ENCODE measurements at regions not wholly inside any gene's neighbourhood (a gene's known extent, or its start where the extent isn't known, plus 50 kb on each side); places are given as distances from the start of the nearest gene placed in this dataset.

DNA sequence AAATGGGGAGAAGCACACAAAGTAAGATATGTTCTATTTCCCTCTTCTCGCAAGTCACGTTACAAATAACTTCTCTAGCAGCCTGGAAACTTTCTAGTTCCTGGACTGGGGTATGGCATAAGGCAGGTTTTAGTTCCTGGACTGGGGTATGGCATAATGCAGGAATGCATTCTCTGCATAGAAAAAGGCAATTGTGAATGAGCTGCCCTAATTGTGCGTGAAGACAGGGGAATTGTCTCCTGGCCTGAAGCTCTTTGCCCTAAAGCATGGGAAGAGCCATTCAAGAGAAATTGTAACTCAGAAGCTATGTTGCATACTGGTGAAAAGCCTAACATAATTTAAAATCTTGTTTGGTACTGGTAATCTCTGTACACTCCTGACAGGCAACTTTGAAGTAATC is 54.3 kb upstream of the CBLB start:
- no peak for DNase-seq (ENCODE audit: low read depth)

DNA sequence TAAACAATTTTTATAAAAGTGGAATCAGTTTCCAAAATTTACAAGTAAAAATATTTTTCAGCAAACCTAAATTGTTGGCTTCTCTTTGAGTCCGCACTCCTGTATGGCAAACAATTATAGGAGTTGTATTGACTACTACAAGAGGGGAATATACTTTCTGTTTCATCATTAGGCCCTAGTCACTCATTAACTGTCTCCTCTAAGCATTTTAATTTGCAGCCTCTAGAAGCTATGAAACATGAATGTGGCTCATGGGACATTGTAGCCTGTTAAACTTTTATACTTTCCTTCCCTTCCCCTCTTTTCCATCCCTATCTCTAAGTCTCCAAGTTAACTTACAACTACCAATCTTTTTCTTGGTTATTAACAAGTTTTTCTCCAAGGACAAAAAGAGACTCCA is 58.9 kb upstream of the CBLB start:
- DNase-seq (ENCODE audit: low read depth), result no peak

DNA sequence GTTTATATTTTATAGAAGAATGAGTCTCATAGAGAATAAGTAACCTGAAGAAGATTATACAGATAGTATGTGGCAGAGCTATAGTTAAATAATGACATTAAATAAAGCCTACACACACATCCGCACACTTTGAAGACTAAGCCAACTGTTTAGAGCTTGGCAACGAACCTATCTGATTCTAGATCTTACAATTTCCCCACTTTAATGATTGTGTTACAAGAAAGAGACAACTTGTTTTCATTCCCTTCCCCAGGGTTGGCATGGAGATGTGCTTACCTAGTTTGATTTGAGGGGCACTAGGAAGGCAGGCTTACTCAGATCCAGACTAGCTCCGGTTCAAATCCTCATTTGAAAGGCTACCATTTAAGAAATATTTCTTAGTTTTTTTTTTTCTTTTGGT is 61.9 kb upstream of the CBLB start:
- DNase-seq (ENCODE audit: low read depth), result no peak

DNA sequence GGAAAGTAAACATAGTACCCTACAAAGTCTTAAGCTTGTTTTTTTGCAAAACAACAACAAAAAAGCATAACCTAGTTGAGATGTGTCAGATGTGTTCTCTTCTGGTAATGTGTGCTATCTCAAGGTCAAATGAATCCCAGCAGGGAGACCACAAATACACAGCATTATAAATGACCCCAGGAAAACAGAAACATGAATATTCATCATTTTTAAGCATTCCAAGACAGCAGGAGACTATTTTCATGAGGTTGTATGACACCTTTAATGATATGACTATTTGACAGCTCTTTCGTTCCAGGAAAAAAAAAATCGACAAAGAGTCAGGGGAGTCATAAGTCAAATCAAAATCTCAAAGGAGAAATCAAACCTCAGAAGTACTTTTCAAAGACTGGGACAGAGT is 62.7 kb upstream of the CBLB start:
- DNase-seq (ENCODE audit: low read depth), result no peak

DNA sequence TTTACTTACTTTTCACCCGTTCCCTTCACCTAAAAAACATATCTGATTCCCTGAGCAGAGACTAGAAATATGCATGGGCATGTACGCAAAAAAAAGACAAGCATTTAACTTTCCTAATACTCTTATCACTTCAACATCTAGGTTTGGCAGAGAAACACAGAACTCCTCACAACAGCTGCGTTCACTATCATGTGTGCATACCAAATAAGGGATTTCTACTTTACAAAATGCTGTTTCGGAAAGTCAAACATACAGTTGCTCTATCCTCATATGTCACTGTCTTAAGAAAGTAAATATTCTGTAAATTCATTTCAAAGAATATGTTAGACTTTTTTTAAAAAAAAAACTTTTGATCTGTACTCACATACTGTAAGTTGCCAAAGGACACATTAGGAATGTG is 65.1 kb upstream of the CBLB start:
- DNase-seq (ENCODE audit: low read depth), result no peak

GRCh38 chr3:105938101-105938500 is 69.3 kb upstream of the CBLB start:
- DNase-seq (ENCODE audit: low read depth), result no peak

- DNase-seq (ENCODE audit: low read depth), result no peak
Observed at GRCh38 chr3:105938806-105939205, 70.0 kb upstream of the CBLB start.

- no peak for DNase-seq (ENCODE audit: low read depth)
Observed at GRCh38 chr3:105944276-105944675, 75.5 kb upstream of the CBLB start.

DNA sequence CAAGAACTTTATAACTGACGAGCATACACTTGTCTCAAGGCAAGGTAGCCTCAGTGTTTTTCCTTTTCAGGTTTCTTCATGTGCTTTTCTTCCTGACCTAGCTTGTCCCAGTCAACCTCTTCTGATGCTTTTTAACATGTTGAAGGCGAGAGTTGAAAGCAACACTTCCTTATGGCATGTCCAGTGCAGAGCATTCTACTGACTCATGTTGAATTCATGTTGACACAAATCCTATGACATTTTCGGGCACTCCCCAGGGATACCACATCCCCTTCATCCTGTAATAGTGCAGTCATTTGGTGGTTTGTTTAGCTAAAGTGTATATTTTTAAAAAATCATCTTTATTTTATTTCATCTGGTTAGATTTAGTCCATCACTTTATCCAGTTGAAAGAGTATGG is 75.9 kb upstream of the CBLB start:
- no peak for DNase-seq (ENCODE audit: low read depth)

DNA sequence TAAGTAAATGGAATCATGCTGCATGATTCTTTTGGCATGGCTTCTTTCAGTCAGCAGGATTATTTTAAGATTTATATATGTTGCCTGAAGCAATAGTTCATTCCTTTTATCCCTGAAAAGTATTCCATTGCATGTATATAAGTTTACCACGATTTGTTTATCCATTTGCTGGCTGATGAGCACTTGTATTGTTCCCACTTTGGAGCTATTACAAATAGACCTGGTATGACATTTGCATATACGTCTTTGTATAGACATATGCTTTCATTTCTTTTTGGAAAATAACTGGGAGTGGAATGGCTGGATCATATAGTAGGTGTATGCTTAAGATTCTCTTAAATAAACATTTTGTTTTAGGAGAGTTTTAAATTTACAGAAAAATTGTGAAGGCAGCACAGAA is 79.3 kb upstream of the CBLB start:
- DNase-seq (ENCODE audit: low read depth), result no peak

DNA sequence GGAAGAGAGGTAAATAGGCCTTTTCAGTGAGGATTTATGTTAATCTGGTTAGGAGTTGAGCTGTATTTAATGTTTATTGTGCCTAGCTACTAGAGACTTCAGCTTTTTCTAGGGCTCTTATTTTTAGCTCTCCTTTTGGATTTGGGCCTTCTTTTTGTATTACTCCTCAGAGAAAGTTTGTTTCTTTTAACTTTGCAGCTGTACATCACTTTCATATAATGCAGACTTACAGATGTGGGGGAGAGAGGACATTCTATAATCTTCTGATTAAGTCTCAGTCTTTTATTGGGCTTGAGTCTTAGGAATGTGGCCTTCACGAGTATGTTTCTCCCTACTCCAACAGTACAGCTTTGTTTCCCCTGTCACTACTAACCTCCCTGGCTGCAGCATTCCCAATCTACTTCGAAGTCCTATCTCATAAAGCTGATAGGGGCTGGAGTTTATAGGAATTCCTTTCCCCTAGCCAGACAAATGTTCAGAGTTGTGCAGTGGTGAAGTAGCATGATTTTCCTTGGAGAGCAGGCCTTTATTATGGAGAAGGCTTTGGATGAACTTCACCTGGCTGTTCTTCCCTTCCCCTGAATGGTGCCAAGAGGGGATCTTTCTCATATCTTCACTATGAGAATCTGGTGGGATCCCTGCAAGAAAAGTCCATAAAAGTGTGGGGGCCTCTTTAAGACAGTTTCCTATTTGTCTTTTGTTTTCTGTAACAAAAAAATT is 82.2 kb upstream of the CBLB start:
- no peak for DNase-seq (ENCODE audit: low read depth)

GRCh38 chr3:105953831-105954230 is 85.0 kb upstream of the CBLB start:
- DNase-seq (ENCODE audit: low read depth), result no peak

GRCh38 chr3:105956306-105956705 is 87.5 kb upstream of the CBLB start:
- DNase-seq (ENCODE audit: low read depth), result no peak

DNA sequence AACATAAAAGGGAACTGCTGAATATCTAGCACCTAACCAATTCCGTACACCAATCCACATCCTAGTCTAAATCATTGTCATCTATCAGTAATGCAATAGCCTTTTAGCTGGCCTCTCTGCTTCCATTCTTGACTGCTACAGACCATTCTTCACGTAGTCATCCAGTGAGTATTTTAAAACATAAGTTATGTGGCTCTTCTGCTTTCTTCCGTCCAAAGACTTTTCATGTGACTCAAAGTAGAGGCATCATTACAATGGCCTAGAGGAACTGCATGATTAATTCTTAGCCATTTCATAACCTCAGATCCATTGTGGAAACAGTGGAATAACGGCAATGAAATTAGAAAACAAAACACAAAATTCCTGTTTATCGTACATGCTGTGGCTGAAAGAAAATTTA is 88.9 kb upstream of the CBLB start:
- DNase-seq (ENCODE audit: low read depth), result no peak

DNA sequence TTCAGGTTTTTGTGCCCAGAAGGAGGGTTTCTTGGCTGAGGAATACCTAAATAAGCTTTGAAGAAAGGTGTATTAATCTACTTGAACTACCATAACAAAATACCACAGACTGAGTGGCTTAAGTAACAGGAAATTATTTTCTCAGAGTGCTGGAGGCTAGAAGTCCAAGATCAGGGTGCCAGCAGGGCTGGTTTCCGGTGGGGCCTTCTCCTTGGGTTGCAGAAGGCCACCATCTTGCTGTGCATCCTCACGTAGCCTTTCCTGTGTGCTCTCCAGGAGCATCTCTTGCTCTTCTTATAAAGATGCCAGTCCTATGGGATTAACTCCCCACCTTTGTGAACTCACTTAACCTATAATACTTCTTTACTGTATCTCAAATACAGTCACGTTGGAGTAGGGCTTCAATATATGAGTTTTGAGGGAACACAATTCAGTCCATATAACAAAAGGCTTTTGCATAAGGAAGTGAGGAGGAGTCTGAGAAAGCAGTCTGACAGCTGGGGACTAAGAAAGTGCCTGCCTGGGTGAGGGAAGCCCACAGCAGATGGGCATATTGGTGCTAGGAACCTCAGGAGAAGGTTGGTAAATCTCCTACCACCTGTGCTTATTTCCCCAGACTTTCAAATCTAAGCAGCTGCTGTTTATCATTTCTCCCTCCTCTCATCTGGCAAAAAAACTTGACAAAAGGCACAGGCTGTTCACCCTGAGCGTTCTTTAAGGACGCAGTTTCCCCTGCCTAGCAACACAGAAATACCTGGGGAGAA is 89.6 kb upstream of the CBLB start:
- DNase-seq (ENCODE audit: low read depth), result no peak

GRCh38 chr3:105959851-105960250 is 91.0 kb upstream of the CBLB start:
- no peak for DNase-seq (ENCODE audit: low read depth)

- DNase-seq (ENCODE audit: low read depth), result no peak
Observed at GRCh38 chr3:105960381-105960780, 91.6 kb upstream of the CBLB start.

DNA sequence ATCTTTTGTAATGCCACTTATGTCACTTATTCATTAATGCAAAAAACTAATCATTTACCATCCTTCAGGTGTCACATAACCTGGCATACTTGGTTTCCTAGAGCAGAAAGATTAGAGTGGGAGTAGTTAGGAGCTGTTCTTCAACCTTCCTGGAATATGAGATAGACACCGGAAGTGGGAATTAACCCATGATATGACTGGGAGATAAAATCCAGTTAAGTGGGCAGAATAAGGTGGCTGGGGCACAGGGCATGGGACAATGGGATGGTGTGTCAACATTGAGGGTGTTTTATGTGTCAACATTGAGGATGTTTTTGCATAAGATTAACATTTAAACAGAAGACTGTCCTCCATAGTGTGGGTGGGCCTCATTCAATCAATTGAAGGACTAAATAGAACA is 94.3 kb upstream of the CBLB start:
- no peak for DNase-seq (ENCODE audit: low read depth)

GRCh38 chr3:105965384-105965783 is 96.6 kb upstream of the CBLB start:
- no peak for DNase-seq (ENCODE audit: low read depth)

GRCh38 chr3:105967117-105967516 is 98.3 kb upstream of the CBLB start:
- no peak for DNase-seq (ENCODE audit: low read depth)

- no peak for DNase-seq (ENCODE audit: low read depth)
Observed at GRCh38 chr3:105970283-105970682, 101.5 kb upstream of the CBLB start.

GRCh38 chr3:105972069-105972468 is 103.3 kb upstream of the CBLB start:
- no peak for DNase-seq (ENCODE audit: low read depth)

GRCh38 chr3:105974381-105974780 is 105.6 kb upstream of the CBLB start:
- no peak for DNase-seq (ENCODE audit: low read depth)

DNA sequence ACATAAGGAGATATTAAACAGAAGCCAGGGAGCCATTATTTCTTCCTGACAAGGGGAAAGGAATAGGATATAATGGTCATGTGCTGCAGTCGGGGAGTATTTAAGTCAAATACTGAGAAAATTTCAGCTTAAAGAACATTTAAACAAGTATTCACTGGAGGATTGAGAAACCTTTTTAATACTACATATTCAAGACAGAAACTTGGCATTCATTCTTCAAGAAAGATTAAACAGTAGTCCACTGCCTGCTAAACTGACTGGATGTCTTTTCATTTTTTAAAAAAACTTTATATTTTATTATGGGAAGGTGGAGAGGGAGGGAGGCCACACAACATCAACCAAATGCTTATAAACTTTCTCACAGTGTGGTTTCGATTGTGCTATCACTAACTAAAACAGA is 107.4 kb upstream of the CBLB start:
- no peak for DNase-seq (ENCODE audit: low read depth)

All from activated T-helper 1 cell treated with Interleukin-2 at 50 U/mL for 16 hours (primary cell).